AG04449 (cell line): ENCODE measurements at regions not wholly inside any gene's neighbourhood (a gene's known extent, or its start where the extent isn't known, plus 50 kb on each side); places are given as distances from the start of the nearest gene placed in this dataset.
A peak's percentile ranks its signal among the peaks of the same experiment; 100 is the strongest.
"Not testable (repeated sequence)": the region's sequence is repeated elsewhere in the genome, so short reads cannot be mapped to it uniquely, and the experiment has no call there.

Experiments
- CTCF ChIA-PET: fragments of 350-600 bp; formaldehyde crosslinking; extraction: SDS; loops from one replicate; lab custom pipeline; 2021; ENCODE audit warnings: antibody characterized with exemption; lab: Yijun Ruan, JAX
- POLR2A ChIA-PET: fragments of 400-600, 350-600 bp; formaldehyde crosslinking; extraction: SDS; loops from one replicate; lab custom pipeline; 2020; ENCODE audit warnings: antibody characterized with exemption, inconsistent platforms; lab: Yijun Ruan, JAX
- DNase-seq: peaks from one replicate; pipeline ENCODE4 v3.0.0-alpha.2; 2010; ENCODE audit warnings: low read depth, low spot score
- H3K4me3 ChIP-seq: 2 replicates; pipeline ENCODE4 v1.5.1; 2011; ENCODE audit warnings: low read depth, mild to moderate bottlenecking, control low read depth, low read length
- CTCF ChIP-seq: IDR thresholded peaks from one replicate; pipeline ENCODE4 v1.5.1; 2011; ENCODE audit warnings: mild to moderate bottlenecking, moderate library complexity, low read length, control low read depth, inconsistent platforms; ENCODE audit not compliant: insufficient read depth; ENCODE audit errors: missing control alignments

- no peak for TF ChIP-seq CTCF
- no peak for DNase-seq
- POLR2A ChIA-PET = no interaction called here
- CTCF ChIA-PET = interaction anchor here (1.0 to 1.3 kb wide), 2 partner anchors 22 to 245 kb away, joined by 4 read pairs; partner anchors contain the start of gene LINGO1
- no peak overlapping the region for H3K4me3 ChIP-seq
These were observed 199.5 kb downstream of the TBC1D2B start for GRCh38 chr15:77877869-77878577.

DNA sequence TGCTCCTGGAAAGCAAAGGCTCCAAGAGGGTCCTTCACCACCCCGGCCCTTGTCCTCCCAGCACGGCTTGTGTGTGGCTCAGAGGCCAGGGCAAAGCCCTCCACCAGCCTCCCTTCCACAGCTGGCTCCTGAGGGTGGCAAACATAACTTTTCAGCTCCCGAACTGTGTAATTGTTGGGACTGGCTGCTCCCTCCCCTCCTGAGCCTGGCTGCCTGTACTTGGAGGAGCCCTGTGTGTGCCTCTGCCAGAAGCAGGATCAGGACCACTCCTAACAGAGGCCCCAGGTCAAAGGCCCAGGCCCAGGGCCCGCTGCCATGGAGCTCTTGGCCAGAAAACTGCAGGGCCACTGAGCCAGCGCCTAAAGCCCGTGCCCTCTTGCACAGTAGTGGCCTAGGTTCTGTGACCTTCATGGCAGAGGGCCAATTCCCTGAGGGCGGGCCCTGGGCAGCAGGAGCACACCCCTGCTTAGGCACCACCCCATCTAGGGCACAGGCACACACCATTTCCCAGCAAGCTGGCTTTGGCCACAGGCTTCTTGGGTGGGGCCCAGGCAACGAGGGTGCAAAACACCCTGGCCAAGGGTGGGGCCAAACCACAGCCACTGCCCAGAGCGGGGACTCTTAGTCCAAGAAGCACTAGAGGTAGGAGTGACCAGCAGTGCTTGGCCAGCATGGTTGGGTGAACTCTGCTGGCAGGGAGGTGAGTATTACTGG is 201.2 kb downstream of the TBC1D2B start:
- DNase-seq, H3K4me3 ChIP-seq, POLR2A ChIA-PET: not testable (repeated sequence)
- CTCF ChIA-PET = interaction anchor here (1.4 to 2.5 kb wide), 2 partner anchors 12 to 242 kb away, joined by 3 to 13 read pairs; no protein-coding TSS in a partner anchor

DNA sequence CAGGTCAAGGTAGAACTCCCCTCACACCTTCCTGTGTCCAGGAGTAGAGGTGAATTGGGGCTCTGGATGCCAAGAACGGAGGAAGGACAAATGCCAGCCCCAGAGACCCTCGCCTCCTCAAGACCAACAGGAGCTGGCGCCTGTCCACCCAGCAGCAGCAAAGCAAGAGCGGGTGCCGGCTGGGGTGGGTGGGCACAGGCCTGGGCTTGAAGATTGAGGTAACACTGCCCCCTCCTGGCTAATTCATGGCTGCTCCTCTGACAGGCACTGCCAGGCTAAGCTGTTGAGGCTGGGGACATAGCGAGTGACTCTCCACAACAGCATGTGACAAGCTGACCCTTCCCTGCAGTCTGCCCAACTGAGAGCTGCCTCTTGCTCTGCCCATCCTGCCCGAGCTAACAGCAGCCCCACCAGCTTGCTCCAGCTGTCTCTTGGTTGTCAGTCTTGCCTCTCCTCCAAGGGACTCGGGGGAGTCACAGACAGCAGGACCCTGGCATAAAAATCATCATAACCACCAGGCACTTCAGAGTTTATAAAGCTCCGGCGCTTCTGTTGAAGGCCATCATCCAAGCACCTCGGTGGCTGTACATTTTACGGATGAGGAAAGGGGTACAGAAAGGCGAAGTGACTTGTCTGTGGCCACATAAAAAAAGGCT is 202.3 kb downstream of the TBC1D2B start:
- TF ChIP-seq CTCF = peak; percentile 67
- H3K4me3 ChIP-seq, DNase-seq: not testable (repeated sequence)
- ChIA-PET POLR2A (interaction anchor here (0.6 kb wide), 1 partner anchor 1688 kb away, joined by 3 read pairs; no protein-coding TSS in a partner anchor), CTCF (interaction anchor here (0.7 to 2.5 kb wide), 5 partner anchors 11 to 241 kb away, joined by 3 to 13 read pairs (median 3); no protein-coding TSS in a partner anchor)

DNA sequence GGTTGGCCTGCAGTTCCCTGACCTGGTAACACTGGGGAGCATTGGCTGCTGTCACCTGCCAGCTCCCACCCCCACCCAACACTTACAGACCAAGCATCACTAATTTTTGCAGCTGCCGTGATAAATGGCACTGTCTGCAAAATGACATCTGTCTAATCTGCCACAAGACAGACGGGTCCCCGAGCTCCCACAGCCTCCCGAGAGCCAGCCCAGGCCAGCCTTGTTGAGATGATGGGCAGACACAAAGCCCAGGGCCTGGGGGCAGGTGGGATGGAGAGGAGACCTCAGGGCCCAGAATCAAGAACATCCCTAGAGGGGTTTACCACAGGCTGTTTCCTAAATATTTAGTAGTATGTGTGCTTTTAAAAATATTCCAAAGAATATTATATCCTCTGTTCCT is 203.4 kb downstream of the TBC1D2B start:
- ChIA-PET CTCF (interaction anchor here (1.0 to 2.5 kb wide), 2 partner anchors 9 to 240 kb away, joined by 3 to 13 read pairs; no protein-coding TSS in a partner anchor), POLR2A (no interaction called here)
- TF ChIP-seq CTCF = no peak
- DNase-seq = no peak
- H3K4me3 ChIP-seq = no peak overlapping the region

- CTCF ChIA-PET, POLR2A ChIA-PET, H3K4me3 ChIP-seq: not testable (repeated sequence)
These were observed 204.7 kb downstream of the TBC1D2B start for GRCh38 chr15:77872521-77873425.

DNA sequence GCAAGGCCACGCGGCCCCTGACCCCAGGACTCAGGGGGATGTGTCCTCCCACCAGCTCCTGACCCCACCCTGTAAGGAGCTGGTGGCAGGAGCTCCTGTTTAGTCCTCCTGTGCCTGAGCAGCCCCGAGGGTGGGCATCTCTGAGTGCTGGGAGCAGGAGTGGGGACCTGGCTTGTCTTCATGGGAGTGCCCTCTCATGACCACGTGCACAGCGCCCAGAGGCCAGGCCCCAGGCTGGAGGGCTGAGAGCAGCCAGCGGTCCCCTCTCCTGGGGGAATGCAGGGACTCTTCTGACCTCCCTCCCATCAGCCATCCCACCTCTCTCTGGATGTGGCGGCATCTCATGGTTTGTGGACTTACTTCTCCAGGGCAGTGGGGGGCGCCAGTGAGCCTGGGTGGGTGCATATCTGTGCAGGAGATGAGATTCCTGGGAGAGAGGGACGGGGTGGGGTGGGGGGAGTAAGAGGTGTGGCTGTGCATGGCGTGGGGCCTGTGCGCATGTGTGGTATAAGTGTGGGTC is 205.6 kb downstream of the TBC1D2B start:
- DNase-seq = no peak
- POLR2A ChIA-PET = no interaction called here
- peak; percentile 19 for TF ChIP-seq CTCF
- CTCF ChIA-PET = interaction anchor here (0.7 kb wide), 1 partner anchor 20 kb away, joined by 3 read pairs; no protein-coding TSS in a partner anchor
- H3K4me3 ChIP-seq = no peak overlapping the region

More at GRCh38 chr15:77872521-77873425, 204.7 kb downstream of the TBC1D2B start:
- not testable (repeated sequence) for DNase-seq
